K562 (cell line): ENCODE measurements at regions not wholly inside any gene's neighbourhood (a gene's known extent, or its start where the extent isn't known, plus 50 kb on each side); places are given as distances from the start of the nearest gene placed in this dataset.

Source experiments
- ATAC-seq: fragments of 200-7000 bp; cut with Tn5 transposase; 3 replicates; pipeline ENCODE4 v1.9.1; 2020; ENCODE audit warnings: moderate library complexity
- BruUV-seq: library from RNA; stranded (reverse); fragments of 400-500 nt; replicated peaks from 2 replicates; lab custom pipeline; 2021; lab: Mats Ljungman, UMichigan
- CTCF ChIA-PET: fragments of 300-600 bp; formaldehyde crosslinking; extraction: SDS; loops from one replicate; lab custom pipeline; 2021; ENCODE audit warnings: low intra/inter-chr PET ratio; lab: Yijun Ruan, JAX
- POLR2A ChIA-PET: fragments of 300-600, 350-650 bp; sonication (Branson Sonifier 250); formaldehyde crosslinking; extraction: SDS; loops from one replicate; lab custom pipeline; 2021; ENCODE audit warnings: antibody characterized with exemption, inconsistent platforms; lab: Yijun Ruan, JAX
- DNase-seq, 4 experiments: peaks; one replicate each; pipeline versions ENCODE4 v3.0.0 to v3.0.0-alpha.2; 2011 to 2018; ENCODE audit warnings: low spot score in 3 of 4, mixed read lengths in 3 of 4; ENCODE audit errors: extremely low read depth in 1 of 4
- FAIRE-seq: peaks from 2 replicates; lab custom pipeline; 2011; peaks lifted over from hg19 to GRCh38; lab: Jason Lieb, UNC
- H2AFZ ChIP-seq: 2 replicates; pipeline ENCODE4 v1.6.0; 2011; ENCODE audit warnings: low read depth, low read length, control low read depth, inconsistent platforms
- H3K27ac ChIP-seq: fragments of 200-600 bp; 3 replicates; pipeline ENCODE4 v1.8.0; 2011; ENCODE audit warnings: low read depth, mild to moderate bottlenecking, control low read depth, inconsistent platforms, low read length, moderate library complexity, mixed read lengths; ENCODE audit errors: extremely low read depth
- H3K27me3 ChIP-seq, 2 experiments: fragments of 300-600 bp in 1 of 2; 2 replicates in 1 of 2; 3 replicates in 1 of 2; pipeline versions ENCODE4 v1.6.0 to v1.8.0; 2011; ENCODE audit warnings: inconsistent platforms in 2 of 2, low read length in 2 of 2, mild to moderate bottlenecking in 1 of 2, mixed read lengths in 1 of 2, moderate library complexity in 1 of 2; ENCODE audit not compliant: control insufficient read depth in 2 of 2, insufficient read depth in 2 of 2
- H3K36me3 ChIP-seq: fragments of 300-600 bp; 3 replicates; pipeline ENCODE4 v1.8.0; 2011; ENCODE audit warnings: mild to moderate bottlenecking, low read length, inconsistent platforms; ENCODE audit not compliant: control insufficient read depth, insufficient read depth
- H3K4me1 ChIP-seq, 2 experiments: fragments of 200-600 bp in 1 of 2; replicated peaks in 1 of 2; 2 replicates in 1 of 2; 3 replicates in 1 of 2; pipeline versions ENCODE4 v1.5.1 to v1.8.0; 2011; ENCODE audit warnings: inconsistent platforms in 2 of 2, low read length in 2 of 2, mild to moderate bottlenecking in 1 of 2, mixed read lengths in 1 of 2, moderate library complexity in 1 of 2; ENCODE audit not compliant: control insufficient read depth in 2 of 2, insufficient read depth in 2 of 2
- H3K4me2 ChIP-seq: 2 replicates; pipeline ENCODE4 v1.6.1; 2011; ENCODE audit warnings: low read length, control low read depth, inconsistent platforms, mixed read lengths; ENCODE audit not compliant: insufficient read depth
- H3K4me3 ChIP-seq: fragments of 200-600 bp; sonication (generic), shearing (Covaris generic); 2 replicates; pipeline ENCODE4 v1.5.1; 2016; ENCODE audit warnings: control low read depth, inconsistent platforms
- H3K79me2 ChIP-seq: fragments of 200-600 bp; 3 replicates; pipeline ENCODE4 v1.8.0; 2011; ENCODE audit warnings: low read length, inconsistent platforms; ENCODE audit not compliant: control insufficient read depth, insufficient read depth
- H3K9ac ChIP-seq, 2 experiments: 2 replicates each; pipeline versions ENCODE4 v1.6.0 to v1.6.1; 2011; ENCODE audit warnings: low read depth in 2 of 2, low read length in 2 of 2, control low read depth in 1 of 2, inconsistent platforms in 1 of 2, mild to moderate bottlenecking in 1 of 2, mixed read lengths in 1 of 2; ENCODE audit not compliant: insufficient read depth in 1 of 2
- H3K9me1 ChIP-seq: one replicate; pipeline ENCODE4 v1.6.0; 2011; ENCODE audit warnings: inconsistent platforms, mild to moderate bottlenecking, low read length, moderate library complexity; ENCODE audit not compliant: control insufficient read depth, insufficient read depth
- H3K9me3 ChIP-seq: replicated peaks from 2 replicates; pipeline ENCODE4 v1.5.1; 2011; ENCODE audit warnings: low read depth, low read length, inconsistent platforms; ENCODE audit not compliant: control insufficient read depth, insufficient read depth
- H4K20me1 ChIP-seq: replicated peaks from 2 replicates; pipeline ENCODE4 v1.6.1; 2011; ENCODE audit warnings: low read length, inconsistent platforms, mixed read lengths; ENCODE audit not compliant: control insufficient read depth, insufficient read depth
- BMI1 ChIP-seq: fragments of 150-350 bp; IDR thresholded peaks from 2 replicates; pipeline ENCODE4 v1.6.1; 2014; ENCODE audit warnings: low read length
- GABPB2 ChIP-seq: fragments of 250-450 bp; sonication (Bioruptor Pico); conservative IDR thresholded peaks from 2 replicates; pipeline ENCODE4 v1.5.1; 2021; ENCODE audit warnings: mild to moderate bottlenecking
- ILK ChIP-seq: fragments of 450-650 bp; IDR thresholded peaks from 2 replicates; pipeline ENCODE4 v1.6.1; 2016; ENCODE audit warnings: missing genetic modification characterization, low read depth, mild to moderate bottlenecking, missing compliant biosample characterization, moderate library complexity, borderline replicate concordance
- MTA1 ChIP-seq: fragments of 450-650 bp; IDR thresholded peaks from 2 replicates; pipeline ENCODE4 v1.6.1; 2017; ENCODE audit warnings: borderline replicate concordance
- PCBP1 ChIP-seq: fragments of 200-400 bp; formaldehyde crosslinking; IDR thresholded peaks from 2 replicates; pipeline ENCODE4 v1.6.1; 2018; ENCODE audit warnings: mild to moderate bottlenecking, low read depth, low read length; ENCODE audit not compliant: poor library complexity, severe bottlenecking
- RBFOX2 ChIP-seq: fragments of 200-400 bp; formaldehyde crosslinking; IDR thresholded peaks from 2 replicates; pipeline ENCODE4 v1.6.1; 2017; ENCODE audit warnings: low read depth, mild to moderate bottlenecking, low read length, moderate library complexity
- WGBS: fragments of 100-300 bp; shearing (Covaris generic); methylation state at CpG from one replicate; pipeline ENCODE4 v1.1.6; 2016; ENCODE audit warnings: low coverage, mixed read lengths; ENCODE audit not compliant: insufficient coverage; ENCODE audit errors: missing lambda C conversion rate; 5-methylcytosine and 5-hydroxymethylcytosine counted together
- in situ Hi-C: fragments of 300-500 bp; cut with MboI; formaldehyde crosslinking; loops from 4 replicates; pipeline ENCODE4 v1.15.0; 2018; ENCODE audit warnings: inconsistent platforms, mixed read lengths
- intact Hi-C: fragments of 100-400 bp; cut with micrococcal nuclease; formaldehyde crosslinking; loops from 2 replicates; pipeline ENCODE4 v1.14.2; 2022
- TF ChIP-seq, protein P1 (sequence below): sonication (generic); formaldehyde crosslinking; IDR thresholded peaks from 2 replicates; pipeline ENCODE4 v1.9.0; 2022; ENCODE audit warnings: mild to moderate bottlenecking, missing genetic modification reagents
- TF ChIP-seq, protein P2 (sequence below): fragments of 250-450 bp; sonication (Bioruptor Pico); IDR thresholded peaks from 2 replicates; pipeline ENCODE4 v1.5.0; 2021; ENCODE audit warnings: mild to moderate bottlenecking, moderate library complexity
- TF ChIP-seq, protein P3 (sequence below): sonication (generic); formaldehyde crosslinking; IDR thresholded peaks from 2 replicates; pipeline ENCODE4 v1.8.1; 2023; ENCODE audit warnings: mild to moderate bottlenecking, missing genetic modification reagents

DNA sequence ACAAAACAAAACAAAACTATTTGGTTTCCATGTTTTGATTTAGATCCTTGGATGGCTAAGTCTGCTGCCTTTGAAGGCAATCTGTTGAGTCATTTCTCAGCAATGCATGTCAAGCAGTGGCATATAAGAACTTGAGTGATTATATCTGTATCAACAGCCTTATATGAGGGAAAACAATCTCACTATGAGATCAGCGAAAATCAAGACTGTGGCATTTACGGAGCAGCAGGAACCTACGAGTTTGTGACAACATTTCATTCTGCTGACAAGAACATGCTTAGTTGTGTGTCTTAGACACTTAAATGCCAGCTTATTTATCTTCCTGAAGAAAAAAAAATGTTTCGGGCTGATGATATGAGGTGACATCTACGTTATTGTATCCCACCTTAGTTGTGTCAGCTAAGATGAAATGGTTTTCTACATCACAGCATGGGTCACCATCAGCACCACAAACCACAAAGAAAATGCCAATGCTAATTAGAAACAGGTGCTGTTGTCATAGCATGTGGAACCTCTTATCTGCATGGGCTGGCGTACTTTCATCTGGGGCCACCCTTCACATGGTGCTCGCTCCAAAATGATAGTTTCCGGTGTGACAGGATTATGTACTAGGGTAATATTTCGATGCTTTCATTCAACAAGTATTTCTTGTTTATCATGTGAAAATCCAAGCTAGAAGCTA is 1085.5 kb downstream of the SORCS1 start:
- in situ Hi-C loops (no loop called here), intact Hi-C loops (no loop called here)
- peak in 1 of 4 experiments; percentile 0 for DNase-seq
- Histone ChIP-seq H3K27ac (no peak overlapping the region), H3K79me2 (no peaks in the 10 kb centered on the region), H3K27me3 (no peaks in the 10 kb centered on the region), H3K4me2 (no peak overlapping the region), H4K20me1 (no peaks in the 10 kb centered on the region), H3K4me1 (no peaks in the 10 kb centered on the region), H3K9me3 (no peaks in the 10 kb centered on the region), H3K9me1 (no peaks in the 10 kb centered on the region), H3K4me3 (no peak overlapping the region), H2AFZ (no peak overlapping the region), H3K36me3 (no peaks in the 10 kb centered on the region), H3K9ac (no peak overlapping the region)
- ChIA-PET CTCF (no interaction called here), POLR2A (no interaction called here)
- no peak for ATAC-seq
- 0% methylated on average over 8 of the region's 9 CpGs for WGBS
- BruUV-seq = no TSS peak
- TF ChIP-seq GABPB2 (CRISPR knock-in tag) = no peak
- no peak for TF ChIP-seq RBFOX2
- no peak for TF ChIP-seq ILK (tag)
- no peak for TF ChIP-seq MTA1
- TF ChIP-seq, protein P1, sequence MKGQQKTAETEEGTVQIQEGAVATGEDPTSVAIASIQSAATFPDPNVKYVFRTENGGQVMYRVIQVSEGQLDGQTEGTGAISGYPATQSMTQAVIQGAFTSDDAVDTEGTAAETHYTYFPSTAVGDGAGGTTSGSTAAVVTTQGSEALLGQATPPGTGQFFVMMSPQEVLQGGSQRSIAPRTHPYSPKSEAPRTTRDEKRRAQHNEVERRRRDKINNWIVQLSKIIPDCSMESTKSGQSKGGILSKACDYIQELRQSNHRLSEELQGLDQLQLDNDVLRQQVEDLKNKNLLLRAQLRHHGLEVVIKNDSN = no peak
- TF ChIP-seq, protein P2, sequence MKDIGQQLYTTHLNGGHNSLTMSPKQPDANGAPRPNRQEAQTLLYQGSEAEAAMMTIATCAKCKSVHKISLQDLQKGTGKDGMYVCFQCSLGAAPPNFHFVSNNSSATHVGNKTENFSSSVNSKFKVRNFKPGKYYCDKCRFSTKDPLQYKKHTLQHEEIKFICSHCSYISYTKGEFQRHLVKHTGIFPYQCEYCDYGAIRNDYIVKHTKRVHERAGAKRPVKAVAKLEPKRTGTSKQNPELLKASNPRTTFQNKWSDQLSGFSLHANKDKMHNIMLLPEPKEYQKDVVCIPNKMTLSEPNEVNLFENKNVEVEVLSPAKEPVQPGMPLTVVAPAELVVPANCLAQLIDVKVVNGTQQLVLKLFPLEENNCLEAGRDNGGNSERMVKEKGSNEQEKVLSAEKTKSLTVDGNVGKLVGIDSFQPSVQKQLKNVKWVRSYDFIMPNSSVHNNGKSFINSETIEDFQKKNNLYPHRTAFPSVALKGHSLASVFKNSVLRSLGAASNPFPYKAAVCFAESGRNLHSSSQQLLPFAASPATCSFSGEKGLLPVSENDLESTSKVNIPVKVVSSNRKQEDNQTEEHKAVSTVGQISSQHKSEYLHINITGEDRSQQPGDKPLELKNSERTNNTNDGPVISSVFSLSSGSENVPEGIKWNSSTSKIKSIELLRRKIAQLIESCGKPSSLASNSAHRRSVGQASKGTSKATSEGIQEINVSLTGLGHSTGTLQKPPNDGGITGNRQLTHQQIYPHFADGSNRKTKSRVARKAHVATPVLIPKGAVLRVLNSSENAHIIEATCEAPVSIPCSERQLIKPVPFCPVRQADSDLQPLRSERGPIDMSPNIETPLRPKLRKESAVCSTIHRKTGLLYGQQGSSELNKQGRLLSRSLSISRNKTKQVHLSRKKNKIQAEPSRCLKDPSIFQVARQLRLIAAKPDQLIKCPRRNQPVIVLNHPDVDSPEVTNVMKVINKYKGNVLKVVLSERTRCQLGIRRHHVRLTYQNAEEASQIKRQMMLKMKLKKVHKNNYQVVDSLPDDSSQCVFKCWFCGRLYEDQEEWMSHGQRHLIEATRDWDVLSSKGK = no peak
- no peak for TF ChIP-seq BMI1
- no peak for TF ChIP-seq PCBP1
- TF ChIP-seq, protein P3, sequence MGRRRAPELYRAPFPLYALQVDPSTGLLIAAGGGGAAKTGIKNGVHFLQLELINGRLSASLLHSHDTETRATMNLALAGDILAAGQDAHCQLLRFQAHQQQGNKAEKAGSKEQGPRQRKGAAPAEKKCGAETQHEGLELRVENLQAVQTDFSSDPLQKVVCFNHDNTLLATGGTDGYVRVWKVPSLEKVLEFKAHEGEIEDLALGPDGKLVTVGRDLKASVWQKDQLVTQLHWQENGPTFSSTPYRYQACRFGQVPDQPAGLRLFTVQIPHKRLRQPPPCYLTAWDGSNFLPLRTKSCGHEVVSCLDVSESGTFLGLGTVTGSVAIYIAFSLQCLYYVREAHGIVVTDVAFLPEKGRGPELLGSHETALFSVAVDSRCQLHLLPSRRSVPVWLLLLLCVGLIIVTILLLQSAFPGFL = no peak
- FAIRE-seq = no peak
